ENCODE measurements at regions not wholly inside any gene's neighbourhood (a gene's known extent, or its start where the extent isn't known, plus 50 kb on each side); places are given as distances from the start of the nearest gene placed in this dataset.

- Histone ChIP-seq H3K27me3 (ENCODE audit: control insufficient read depth, insufficient read depth, low read length) (no peaks in the 10 kb centered on the region), H3K36me3 (ENCODE audit: control insufficient read depth, insufficient read depth, low read length) (no peaks in the 10 kb centered on the region), H3K4me1 (ENCODE audit: control insufficient read depth, insufficient read depth, low read length) (peaks cover 7% of the 10 kb centered on the region; the same call in 1 of the 2 replicates), H3K27ac (ENCODE audit: low read depth, low read length) (no peak overlapping the region), H3K9ac (ENCODE audit: low read depth, low read length) (no peak overlapping the region), H3K9me3 (ENCODE audit: control insufficient read depth, insufficient read depth, low read length) (peaks cover 23% of the 10 kb centered on the region; the same call in 1 of the 2 replicates), H3K4me3 (ENCODE audit: low read depth, low read length) (no peak overlapping the region)
These were observed 478.4 kb downstream of the BCOR start for GRCh38 chrX:39619182-39620009.

- Histone ChIP-seq H3K4me3 (ENCODE audit: low read depth, low read length) (no peak overlapping the region), H3K27me3 (ENCODE audit: control insufficient read depth, insufficient read depth, low read length) (no peaks in the 10 kb centered on the region), H3K27ac (ENCODE audit: low read depth, low read length) (no peak overlapping the region), H3K4me1 (ENCODE audit: control insufficient read depth, insufficient read depth, low read length) (no peaks in the 10 kb centered on the region), H3K36me3 (ENCODE audit: control insufficient read depth, insufficient read depth, low read length) (no peaks in the 10 kb centered on the region), H3K9me3 (ENCODE audit: control insufficient read depth, insufficient read depth, low read length) (peaks cover 21% of the 10 kb centered on the region), H3K9ac (ENCODE audit: low read depth, low read length) (no peak overlapping the region)
These were observed 473.6 kb downstream of the BCOR start for GRCh38 chrX:39624166-39624565.

GRCh38 chrX:39625810-39626209 lies 471.9 kb downstream of the BCOR start:
- H3K9ac ChIP-seq (ENCODE audit: low read depth, low read length): no peak overlapping the region
- no peaks in the 10 kb centered on the region for H3K4me1 ChIP-seq (ENCODE audit: control insufficient read depth, insufficient read depth, low read length)
- H3K9me3 ChIP-seq (ENCODE audit: control insufficient read depth, insufficient read depth, low read length): peaks cover 20% of the 10 kb centered on the region
- no peaks in the 10 kb centered on the region for H3K27me3 ChIP-seq (ENCODE audit: control insufficient read depth, insufficient read depth, low read length)
- H3K4me3 ChIP-seq (ENCODE audit: low read depth, low read length): no peak overlapping the region
- no peak overlapping the region for H3K27ac ChIP-seq (ENCODE audit: low read depth, low read length)
- no peaks in the 10 kb centered on the region for H3K36me3 ChIP-seq (ENCODE audit: control insufficient read depth, insufficient read depth, low read length)

GRCh38 chrX:39626749-39627148 lies 471.0 kb downstream of the BCOR start:
- H3K9ac ChIP-seq (ENCODE audit: low read depth, low read length): no peak overlapping the region
- no peaks in the 10 kb centered on the region for H3K27me3 ChIP-seq (ENCODE audit: control insufficient read depth, insufficient read depth, low read length)
- H3K27ac ChIP-seq (ENCODE audit: low read depth, low read length): no peak overlapping the region
- no peak overlapping the region for H3K4me3 ChIP-seq (ENCODE audit: low read depth, low read length)
- H3K4me1 ChIP-seq (ENCODE audit: control insufficient read depth, insufficient read depth, low read length): no peaks in the 10 kb centered on the region
- no peaks in the 10 kb centered on the region for H3K36me3 ChIP-seq (ENCODE audit: control insufficient read depth, insufficient read depth, low read length)
- peaks cover 10% of the 10 kb centered on the region for H3K9me3 ChIP-seq (ENCODE audit: control insufficient read depth, insufficient read depth, low read length)

- Histone ChIP-seq H3K4me3 (ENCODE audit: low read depth, low read length) (no peak overlapping the region), H3K4me1 (ENCODE audit: control insufficient read depth, insufficient read depth, low read length) (no peaks in the 10 kb centered on the region), H3K36me3 (ENCODE audit: control insufficient read depth, insufficient read depth, low read length) (no peaks in the 10 kb centered on the region), H3K9me3 (ENCODE audit: control insufficient read depth, insufficient read depth, low read length) (peaks cover 8% of the 10 kb centered on the region), H3K9ac (ENCODE audit: low read depth, low read length) (no peak overlapping the region), H3K27me3 (ENCODE audit: control insufficient read depth, insufficient read depth, low read length) (no peaks in the 10 kb centered on the region), H3K27ac (ENCODE audit: low read depth, low read length) (no peak overlapping the region)
These were observed 470.5 kb downstream of the BCOR start for GRCh38 chrX:39627257-39627656.

- Histone ChIP-seq H3K9me3 (ENCODE audit: control insufficient read depth, insufficient read depth, low read length) (peaks cover 7% of the 10 kb centered on the region), H3K4me3 (ENCODE audit: low read depth, low read length) (no peak overlapping the region)
These were observed 468.8 kb downstream of the BCOR start for GRCh38 chrX:39629001-39629400.

GRCh38 chrX:39630344-39630743 lies 467.4 kb downstream of the BCOR start:
- Histone ChIP-seq H3K27ac (ENCODE audit: low read depth, low read length) (no peak overlapping the region), H3K36me3 (ENCODE audit: control insufficient read depth, insufficient read depth, low read length) (no peaks in the 10 kb centered on the region), H3K9me3 (ENCODE audit: control insufficient read depth, insufficient read depth, low read length) (peaks cover 10% of the 10 kb centered on the region; the same call in 1 of the 2 replicates), H3K27me3 (ENCODE audit: control insufficient read depth, insufficient read depth, low read length) (no peaks in the 10 kb centered on the region), H3K4me1 (ENCODE audit: control insufficient read depth, insufficient read depth, low read length) (no peaks in the 10 kb centered on the region), H3K4me3 (ENCODE audit: low read depth, low read length) (no peak overlapping the region), H3K9ac (ENCODE audit: low read depth, low read length) (no peak overlapping the region)

More at GRCh38 chrX:39629001-39629400, 468.8 kb downstream of the BCOR start:
- H3K4me1 ChIP-seq (ENCODE audit: control insufficient read depth, insufficient read depth, low read length): no peaks in the 10 kb centered on the region
- no peak overlapping the region for H3K9ac ChIP-seq (ENCODE audit: low read depth, low read length)
- no peaks in the 10 kb centered on the region for H3K27me3 ChIP-seq (ENCODE audit: control insufficient read depth, insufficient read depth, low read length)
- no peak overlapping the region for H3K27ac ChIP-seq (ENCODE audit: low read depth, low read length)
- no peaks in the 10 kb centered on the region for H3K36me3 ChIP-seq (ENCODE audit: control insufficient read depth, insufficient read depth, low read length)

GRCh38 chrX:39631276-39632229 lies 466.2 kb downstream of the BCOR start:
- Histone ChIP-seq H3K4me1 (ENCODE audit: control insufficient read depth, insufficient read depth, low read length) (no peaks in the 10 kb centered on the region), H3K27ac (ENCODE audit: low read depth, low read length) (no peak overlapping the region), H3K36me3 (ENCODE audit: control insufficient read depth, insufficient read depth, low read length) (no peaks in the 10 kb centered on the region), H3K4me3 (ENCODE audit: low read depth, low read length) (no peak overlapping the region), H3K9me3 (ENCODE audit: control insufficient read depth, insufficient read depth, low read length) (peaks cover 10% of the 10 kb centered on the region; the same call in 1 of the 2 replicates), H3K27me3 (ENCODE audit: control insufficient read depth, insufficient read depth, low read length) (no peaks in the 10 kb centered on the region), H3K9ac (ENCODE audit: low read depth, low read length) (no peak overlapping the region)

- H3K36me3 ChIP-seq (ENCODE audit: control insufficient read depth, insufficient read depth, low read length): no peaks in the 10 kb centered on the region
- H3K27me3 ChIP-seq (ENCODE audit: control insufficient read depth, insufficient read depth, low read length): no peaks in the 10 kb centered on the region
- no peak overlapping the region for H3K27ac ChIP-seq (ENCODE audit: low read depth, low read length)
- H3K9ac ChIP-seq (ENCODE audit: low read depth, low read length): no peak overlapping the region
- H3K4me3 ChIP-seq (ENCODE audit: low read depth, low read length): no peak overlapping the region
- peaks cover 10% of the 10 kb centered on the region; the same call in 1 of the 2 replicates for H3K9me3 ChIP-seq (ENCODE audit: control insufficient read depth, insufficient read depth, low read length)
- H3K4me1 ChIP-seq (ENCODE audit: control insufficient read depth, insufficient read depth, low read length): no peaks in the 10 kb centered on the region
These were observed 464.5 kb downstream of the BCOR start for GRCh38 chrX:39633293-39633692.

GRCh38 chrX:39636481-39636880 lies 461.3 kb downstream of the BCOR start:
- Histone ChIP-seq H3K9me3 (ENCODE audit: control insufficient read depth, insufficient read depth, low read length) (peaks cover 10% of the 10 kb centered on the region; the same call in 1 of the 2 replicates), H3K27ac (ENCODE audit: low read depth, low read length) (no peak overlapping the region), H3K27me3 (ENCODE audit: control insufficient read depth, insufficient read depth, low read length) (no peaks in the 10 kb centered on the region), H3K4me1 (ENCODE audit: control insufficient read depth, insufficient read depth, low read length) (no peaks in the 10 kb centered on the region), H3K36me3 (ENCODE audit: control insufficient read depth, insufficient read depth, low read length) (no peaks in the 10 kb centered on the region), H3K4me3 (ENCODE audit: low read depth, low read length) (no peak overlapping the region), H3K9ac (ENCODE audit: low read depth, low read length) (no peak overlapping the region)
